SK-N-SH (cell line): ENCODE measurements at regions not wholly inside any gene's neighbourhood (a gene's known extent, or its start where the extent isn't known, plus 50 kb on each side); places are given as distances from the start of the nearest gene placed in this dataset.
A peak's percentile ranks its signal among the peaks of the same experiment; 100 is the strongest.

ENCODE experiments used
- CTCF ChIA-PET: fragments of 300-600, 350-600 bp; formaldehyde crosslinking; extraction: SDS; loops from one replicate; lab custom pipeline; 2021; lab: Yijun Ruan, JAX
- POLR2A ChIA-PET: fragments of 350-600 bp; sonication (Branson Sonifier 250); formaldehyde crosslinking; extraction: SDS; loops from one replicate; lab custom pipeline; 2020; ENCODE audit warnings: antibody characterized with exemption, inconsistent platforms; lab: Yijun Ruan, JAX
- DNase-seq: peaks from one replicate; pipeline ENCODE4 v3.0.0; 2012
- H2AFZ ChIP-seq: fragments of 200-600 bp; sonication (generic); 2 replicates; pipeline ENCODE4 v1.8.1; 2016; ENCODE audit warnings: antibody characterized with exemption, mild to moderate bottlenecking, low read depth
- H3F3A ChIP-seq: fragments of 200-600 bp; sonication (generic); replicated peaks from 2 replicates; pipeline ENCODE3; 2016; ENCODE audit warnings: antibody characterized with exemption, mild to moderate bottlenecking; ENCODE audit not compliant: insufficient read depth
- H3K27ac ChIP-seq, 2 experiments: fragments of 200-500 bp in 1 of 2; fragments of 200-600 bp in 1 of 2; sonication (Bioruptor generic) in 1 of 2; sonication (generic), shearing (Covaris generic) in 1 of 2; 2 replicates each; pipeline versions ENCODE4 v1.5.1 to v1.6.1; 2014 to 2016; ENCODE audit warnings: low read depth in 2 of 2, inconsistent platforms in 1 of 2, low read length in 1 of 2, mild to moderate bottlenecking in 1 of 2, mixed read lengths in 1 of 2
- H3K27me3 ChIP-seq: fragments of 200-600 bp; sonication (generic), shearing (Covaris generic); 2 replicates; pipeline ENCODE4 v1.6.1; 2016; ENCODE audit warnings: mixed run types; ENCODE audit not compliant: insufficient read depth
- H3K36me3 ChIP-seq, 2 experiments: fragments of 200-500 bp in 1 of 2; fragments of 200-600 bp in 1 of 2; sonication (Bioruptor generic) in 1 of 2; sonication (generic) in 1 of 2; replicated peaks in 1 of 2; 2 replicates each; pipeline versions ENCODE3 to v1.5.1; 2014 to 2016; ENCODE audit warnings: low read length in 1 of 2, mild to moderate bottlenecking in 1 of 2; ENCODE audit not compliant: insufficient read depth in 2 of 2, control insufficient read depth in 1 of 2
- H3K4me1 ChIP-seq, 2 experiments: fragments of 200-500 bp in 1 of 2; fragments of 200-600 bp in 1 of 2; sonication (Bioruptor generic) in 1 of 2; sonication (generic), shearing (Covaris generic) in 1 of 2; 2 replicates each; pipeline versions ENCODE4 v1.5.1 to v1.6.1; 2014 to 2016; ENCODE audit warnings: low read depth in 1 of 2, low read length in 1 of 2, mixed run types in 1 of 2; ENCODE audit not compliant: insufficient read depth in 2 of 2, control insufficient read depth in 1 of 2
- H3K4me2 ChIP-seq: fragments of 200-600 bp; sonication (generic), shearing (Covaris generic); 2 replicates; pipeline ENCODE4 v1.6.1; 2017; ENCODE audit warnings: mixed run types
- H3K4me3 ChIP-seq, 2 experiments: fragments of 200-500 bp in 1 of 2; fragments of 200-600 bp in 1 of 2; sonication (Bioruptor generic) in 1 of 2; sonication (generic), shearing (Covaris generic) in 1 of 2; 2 replicates each; pipeline versions ENCODE4 v1.5.1 to v1.8.1; 2014 to 2016; ENCODE audit warnings: low read depth in 2 of 2, inconsistent platforms in 1 of 2, low read length in 1 of 2, mild to moderate bottlenecking in 1 of 2, mixed read lengths in 1 of 2, moderate library complexity in 1 of 2
- H3K79me2 ChIP-seq: fragments of 200-600 bp; sonication (generic); 2 replicates; pipeline ENCODE4 v1.8.1; 2017; ENCODE audit warnings: mild to moderate bottlenecking; ENCODE audit not compliant: insufficient read depth
- H3K9ac ChIP-seq: fragments of 200-600 bp; sonication (generic); 2 replicates; pipeline ENCODE4 v1.6.1; 2017; ENCODE audit warnings: mixed run types
- H3K9me2 ChIP-seq: fragments of 200-600 bp; sonication (generic); 2 replicates; pipeline ENCODE4 v1.6.1; 2017; ENCODE audit warnings: mixed run types
- H3K9me3 ChIP-seq: fragments of 200-600 bp; sonication (generic); 2 replicates; pipeline ENCODE4 v1.6.1; 2017; ENCODE audit warnings: mixed run types, mild to moderate bottlenecking, moderate library complexity
- H4K20me1 ChIP-seq: fragments of 200-600 bp; sonication (generic); 2 replicates; pipeline ENCODE4 v1.6.1; 2017; ENCODE audit warnings: mild to moderate bottlenecking, mixed run types; ENCODE audit not compliant: insufficient read depth
- ELF1 ChIP-seq: IDR thresholded peaks from 2 replicates; pipeline ENCODE4 v1.4.0; 2012
- EP300 ChIP-seq, 2 experiments: IDR thresholded peaks; 2 replicates each; pipeline versions ENCODE4 v1.4.0 to v1.6.1; 2012; ENCODE audit warnings: borderline replicate concordance in 1 of 2, low read depth in 1 of 2, low read length in 1 of 2
- EZH2phosphoT487 ChIP-seq: fragments of 200-600 bp; sonication (generic); IDR thresholded peaks from 2 replicates; pipeline ENCODE4 v1.6.1; 2017; ENCODE audit warnings: low read depth, mixed run types, mild to moderate bottlenecking, antibody characterized with exemption, moderate library complexity, borderline replicate concordance
- GATA2 ChIP-seq: sonication (generic); formaldehyde crosslinking; IDR thresholded peaks from 2 replicates; pipeline ENCODE4 v1.5.0; 2020; ENCODE audit warnings: mild to moderate bottlenecking, missing genetic modification reagents
- JUND ChIP-seq: IDR thresholded peaks from 2 replicates; pipeline ENCODE4 v1.4.0; 2012
- MEF2A ChIP-seq: IDR thresholded peaks from 2 replicates; pipeline ENCODE4 v1.4.0; 2012; ENCODE audit warnings: low read depth, borderline replicate concordance
- MXI1 ChIP-seq: IDR thresholded peaks from 2 replicates; pipeline ENCODE4 v1.6.1; 2012; ENCODE audit warnings: mild to moderate bottlenecking, low read depth, low read length, improper control_type of control experiment
- NFIC ChIP-seq: IDR thresholded peaks from 2 replicates; pipeline ENCODE4 v1.4.0; 2012; ENCODE audit warnings: borderline replicate concordance
- POLR2AphosphoS5 ChIP-seq: IDR thresholded peaks from 2 replicates; pipeline ENCODE4 v1.6.1; 2012; ENCODE audit warnings: low read depth, low read length
- RXRA ChIP-seq: IDR thresholded peaks from 2 replicates; pipeline ENCODE4 v1.4.0; 2012; ENCODE audit warnings: low read depth, mild to moderate bottlenecking, borderline replicate concordance
- SMC3 ChIP-seq: IDR thresholded peaks from 2 replicates; pipeline ENCODE4 v1.6.1; 2012; ENCODE audit warnings: low read depth, low read length, improper control_type of control experiment
- YY1 ChIP-seq: IDR thresholded peaks from 2 replicates; pipeline ENCODE4 v1.4.0; 2012; ENCODE audit warnings: low read depth, mild to moderate bottlenecking
- WGBS: methylation state at CpG from one replicate; pipeline ENCODE4 v1.1.6; 2017; ENCODE audit warnings: low lambda C conversion rate; 5-methylcytosine and 5-hydroxymethylcytosine counted together
- TF ChIP-seq, protein P1 (sequence below): IDR thresholded peaks from 2 replicates; pipeline ENCODE4 v1.4.0; 2012; ENCODE audit warnings: low read depth, borderline replicate concordance
- TF ChIP-seq, protein P2 (sequence below): IDR thresholded peaks from 2 replicates; pipeline ENCODE4 v1.4.0; 2012; ENCODE audit warnings: low read depth, borderline replicate concordance
- TF ChIP-seq, protein P3 (sequence below): fragments of 200-600 bp; sonication (generic); IDR thresholded peaks from 2 replicates; pipeline ENCODE4 v1.6.1; 2017; ENCODE audit warnings: antibody characterized with exemption, mild to moderate bottlenecking, moderate library complexity
- TF ChIP-seq, protein P4 (sequence below): fragments of 150-350 bp; IDR thresholded peaks from 2 replicates; pipeline ENCODE4 v1.6.1; 2016; ENCODE audit warnings: mild to moderate bottlenecking, low read depth, low read length

DNA sequence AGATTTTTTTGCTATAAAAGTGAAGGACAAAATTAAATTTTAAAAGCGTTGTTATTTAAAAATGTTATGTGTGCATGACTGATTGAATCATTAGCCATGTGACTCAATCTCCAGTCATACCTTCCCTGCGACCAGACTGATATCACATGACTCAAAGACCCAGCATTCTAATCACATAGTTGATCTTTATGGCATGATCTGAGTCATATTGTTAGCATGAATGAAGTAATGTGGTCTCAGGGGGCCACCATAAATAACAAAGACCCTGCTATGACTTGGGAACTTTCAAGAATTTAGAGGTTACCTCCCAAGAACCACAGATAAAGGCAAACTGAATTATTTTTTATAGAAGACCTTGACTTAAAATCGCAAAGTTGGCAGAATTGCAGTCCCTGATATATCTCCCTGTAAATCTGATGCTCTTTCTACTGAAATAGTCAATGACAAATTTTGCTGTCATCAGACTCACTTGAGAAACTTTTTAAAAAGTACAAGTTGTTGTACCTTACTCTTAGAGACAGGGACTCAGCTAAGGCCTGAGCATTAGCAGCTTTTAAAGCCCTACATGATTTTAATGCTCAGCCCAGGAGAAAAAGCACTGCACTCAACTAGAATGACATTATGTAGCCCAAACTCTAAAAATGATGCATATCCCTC lies 717.3 kb downstream of the XPNPEP1 start (continued):
- TF ChIP-seq MEF2A: peak; percentile 86
- TF ChIP-seq EZH2phosphoT487: no peak
- TF ChIP-seq, protein P1, sequence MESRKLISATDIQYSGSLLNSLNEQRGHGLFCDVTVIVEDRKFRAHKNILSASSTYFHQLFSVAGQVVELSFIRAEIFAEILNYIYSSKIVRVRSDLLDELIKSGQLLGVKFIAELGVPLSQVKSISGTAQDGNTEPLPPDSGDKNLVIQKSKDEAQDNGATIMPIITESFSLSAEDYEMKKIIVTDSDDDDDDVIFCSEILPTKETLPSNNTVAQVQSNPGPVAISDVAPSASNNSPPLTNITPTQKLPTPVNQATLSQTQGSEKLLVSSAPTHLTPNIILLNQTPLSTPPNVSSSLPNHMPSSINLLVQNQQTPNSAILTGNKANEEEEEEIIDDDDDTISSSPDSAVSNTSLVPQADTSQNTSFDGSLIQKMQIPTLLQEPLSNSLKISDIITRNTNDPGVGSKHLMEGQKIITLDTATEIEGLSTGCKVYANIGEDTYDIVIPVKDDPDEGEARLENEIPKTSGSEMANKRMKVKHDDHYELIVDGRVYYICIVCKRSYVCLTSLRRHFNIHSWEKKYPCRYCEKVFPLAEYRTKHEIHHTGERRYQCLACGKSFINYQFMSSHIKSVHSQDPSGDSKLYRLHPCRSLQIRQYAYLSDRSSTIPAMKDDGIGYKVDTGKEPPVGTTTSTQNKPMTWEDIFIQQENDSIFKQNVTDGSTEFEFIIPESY: peak; percentile 77
- peak; percentile 57; the same call in 1 of the 2 replicates for TF ChIP-seq POLR2AphosphoS5
- TF ChIP-seq, protein P2, sequence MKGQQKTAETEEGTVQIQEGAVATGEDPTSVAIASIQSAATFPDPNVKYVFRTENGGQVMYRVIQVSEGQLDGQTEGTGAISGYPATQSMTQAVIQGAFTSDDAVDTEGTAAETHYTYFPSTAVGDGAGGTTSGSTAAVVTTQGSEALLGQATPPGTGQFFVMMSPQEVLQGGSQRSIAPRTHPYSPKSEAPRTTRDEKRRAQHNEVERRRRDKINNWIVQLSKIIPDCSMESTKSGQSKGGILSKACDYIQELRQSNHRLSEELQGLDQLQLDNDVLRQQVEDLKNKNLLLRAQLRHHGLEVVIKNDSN: peak; percentile 83
- no peak for TF ChIP-seq ELF1
- 0 out of 2 replicates have a peak, but pooled peaks have one; percentile 27 for TF ChIP-seq YY1
- no peak for TF ChIP-seq MXI1
- TF ChIP-seq, protein P3, sequence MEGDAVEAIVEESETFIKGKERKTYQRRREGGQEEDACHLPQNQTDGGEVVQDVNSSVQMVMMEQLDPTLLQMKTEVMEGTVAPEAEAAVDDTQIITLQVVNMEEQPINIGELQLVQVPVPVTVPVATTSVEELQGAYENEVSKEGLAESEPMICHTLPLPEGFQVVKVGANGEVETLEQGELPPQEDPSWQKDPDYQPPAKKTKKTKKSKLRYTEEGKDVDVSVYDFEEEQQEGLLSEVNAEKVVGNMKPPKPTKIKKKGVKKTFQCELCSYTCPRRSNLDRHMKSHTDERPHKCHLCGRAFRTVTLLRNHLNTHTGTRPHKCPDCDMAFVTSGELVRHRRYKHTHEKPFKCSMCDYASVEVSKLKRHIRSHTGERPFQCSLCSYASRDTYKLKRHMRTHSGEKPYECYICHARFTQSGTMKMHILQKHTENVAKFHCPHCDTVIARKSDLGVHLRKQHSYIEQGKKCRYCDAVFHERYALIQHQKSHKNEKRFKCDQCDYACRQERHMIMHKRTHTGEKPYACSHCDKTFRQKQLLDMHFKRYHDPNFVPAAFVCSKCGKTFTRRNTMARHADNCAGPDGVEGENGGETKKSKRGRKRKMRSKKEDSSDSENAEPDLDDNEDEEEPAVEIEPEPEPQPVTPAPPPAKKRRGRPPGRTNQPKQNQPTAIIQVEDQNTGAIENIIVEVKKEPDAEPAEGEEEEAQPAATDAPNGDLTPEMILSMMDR: no peak
- TF ChIP-seq SMC3: no peak
- TF ChIP-seq NFIC: peak; percentile 82

DNA sequence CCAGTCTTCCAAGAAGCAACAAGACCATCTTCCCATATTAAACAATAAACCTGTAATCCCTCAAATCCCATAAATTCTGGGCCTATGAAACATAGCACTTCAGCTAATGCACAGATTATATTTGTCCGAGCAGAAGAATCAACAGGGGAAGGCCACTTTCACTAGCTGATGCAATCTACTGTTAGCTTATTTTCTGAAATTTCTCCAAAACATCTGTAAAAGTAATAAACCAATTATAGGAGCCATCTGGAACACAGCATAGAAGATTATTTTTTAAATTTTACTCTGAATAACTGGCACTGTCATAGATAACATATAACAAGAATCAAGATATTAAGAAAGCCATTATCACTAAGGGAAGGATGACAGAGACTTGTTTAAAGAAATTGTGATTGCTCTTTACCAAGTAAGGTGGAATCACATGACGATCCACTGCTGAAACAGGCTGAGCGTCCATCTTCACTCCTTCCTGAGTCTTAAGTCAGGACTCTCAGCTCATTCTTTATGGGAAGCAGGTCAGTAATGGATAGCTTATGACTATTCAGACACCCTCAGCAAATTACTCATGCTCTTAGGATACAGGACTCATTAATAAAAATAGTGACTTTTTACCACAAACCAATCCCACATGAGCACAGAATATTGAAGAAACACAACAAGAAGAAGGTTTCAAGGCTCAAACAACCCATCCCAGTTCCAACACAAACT lies 719.5 kb downstream of the XPNPEP1 start:
- Histone ChIP-seq H3K9me3 (no peaks in the 10 kb centered on the region), H3K27ac (no peak overlapping the region), H3K4me1 (peaks cover 0 to 29% of the 10 kb centered on the region in 2 experiments; a peak in 1 of 4 replicates), H4K20me1 (no peaks in the 10 kb centered on the region), H3K27me3 (no peaks in the 10 kb centered on the region), H2AFZ (peak overlapping the region; percentile 45; the same call in 1 of the 2 replicates), H3K9me2 (no peaks in the 10 kb centered on the region), H3K4me3 (no peak overlapping the region), H3K36me3 (no peaks in the 10 kb centered on the region), H3F3A (peaks cover 19% of the 10 kb centered on the region), H3K79me2 (no peaks in the 10 kb centered on the region), H3K9ac (no peak overlapping the region), H3K4me2 (no peak overlapping the region)
- POLR2A ChIA-PET: no interaction called here
- 43% methylated on average over 3 of the region's 3 CpGs for WGBS
- CTCF ChIA-PET: no interaction called here
- DNase-seq: peak; percentile 11
- TF ChIP-seq JUND (no peak), NFIC (no peak), EP300 (IDR thresholded peaks at IDR 0.05; ENCODE audit: borderline replicate concordance in 1 of 2, low read depth in 1 of 2, low read length in 1 of 2) (0 out of 4 replicates have a peak, but pooled peaks of 1 of the 2 experiments have one; percentile 21), GATA2 (CRISPR knock-in tag) (peak; percentile 48), RXRA (no peak)
- TF ChIP-seq, protein P4, sequence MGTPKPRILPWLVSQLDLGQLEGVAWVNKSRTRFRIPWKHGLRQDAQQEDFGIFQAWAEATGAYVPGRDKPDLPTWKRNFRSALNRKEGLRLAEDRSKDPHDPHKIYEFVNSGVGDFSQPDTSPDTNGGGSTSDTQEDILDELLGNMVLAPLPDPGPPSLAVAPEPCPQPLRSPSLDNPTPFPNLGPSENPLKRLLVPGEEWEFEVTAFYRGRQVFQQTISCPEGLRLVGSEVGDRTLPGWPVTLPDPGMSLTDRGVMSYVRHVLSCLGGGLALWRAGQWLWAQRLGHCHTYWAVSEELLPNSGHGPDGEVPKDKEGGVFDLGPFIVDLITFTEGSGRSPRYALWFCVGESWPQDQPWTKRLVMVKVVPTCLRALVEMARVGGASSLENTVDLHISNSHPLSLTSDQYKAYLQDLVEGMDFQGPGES: no peak
